ENCODE measurements at regions not wholly inside any gene's neighbourhood (a gene's known extent, or its start where the extent isn't known, plus 50 kb on each side); places are given as distances from the start of the nearest gene placed in this dataset.
"Not testable (repeated sequence)": the region's sequence is repeated elsewhere in the genome, so short reads cannot be mapped to it uniquely, and the experiment has no call there.

GRCh38 chr11:71165771-71166170 lies 86.6 kb downstream of the SHANK2 start:
- ATAC-seq, result no peak
- DNase-seq (ENCODE audit: low spot score in 2 of 2), result peak in 1 of 2 donors; percentile 35
- no peaks in the 10 kb centered on the region for H3K9me3 Mint-ChIP-seq
- H3K36me3 Mint-ChIP-seq, result no peaks in the 10 kb centered on the region
- no peak overlapping the region for H3K27ac Mint-ChIP-seq

DNA sequence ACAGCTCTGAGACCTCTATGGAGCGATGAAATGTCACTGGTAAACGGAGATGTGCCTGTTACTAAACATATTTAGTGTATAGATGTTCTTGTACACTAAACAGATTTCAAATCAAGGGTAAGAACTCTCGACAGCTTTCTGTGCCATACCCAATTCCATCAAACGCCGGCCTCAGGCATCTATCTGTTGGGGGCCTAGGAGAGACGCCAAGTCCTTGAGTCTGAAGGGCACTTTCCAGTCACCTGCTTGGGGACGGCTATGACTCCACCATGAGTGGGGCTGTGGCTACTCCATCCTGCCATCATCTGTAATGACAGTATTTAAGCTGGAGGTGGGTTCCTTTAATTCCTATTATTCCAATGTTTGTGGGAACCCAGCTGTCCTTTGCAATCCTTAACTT lies 87.8 kb downstream of the SHANK2 start:
- Mint-ChIP-seq H3K9me3 (no peaks in the 10 kb centered on the region), H3K27ac (no peak overlapping the region), H3K36me3 (no peaks in the 10 kb centered on the region)
- peak in 1 of 2 donors; percentile 11 for DNase-seq (ENCODE audit: low spot score in 2 of 2)
- ATAC-seq, result no peak

DNA sequence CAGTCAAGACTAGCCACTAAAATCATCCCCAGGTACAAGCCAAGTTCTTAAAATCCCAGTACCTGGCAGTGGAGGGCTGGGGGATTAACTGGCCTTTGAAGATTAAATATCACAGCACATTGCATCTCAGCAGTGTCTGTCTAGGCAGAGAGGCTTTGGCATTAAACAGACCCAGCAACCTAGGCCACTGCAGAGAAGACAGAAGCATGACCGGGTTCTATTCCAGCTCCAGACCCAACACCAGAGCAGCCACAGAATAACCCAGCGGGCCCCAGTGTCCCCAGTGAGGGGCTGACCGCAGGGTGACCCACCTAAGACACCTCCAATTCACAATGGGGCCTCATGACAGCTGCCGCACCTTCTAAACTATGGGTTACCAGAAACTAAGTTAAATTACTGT lies 88.2 kb downstream of the SHANK2 start:
- ATAC-seq (no peak), DNase-seq (ENCODE audit: low spot score in 2 of 2) (peak in 1 of 2 donors; percentile 14)
- Mint-ChIP-seq H3K27ac (no peak overlapping the region), H3K9me3 (no peaks in the 10 kb centered on the region), H3K36me3 (no peaks in the 10 kb centered on the region)

- no peaks in the 10 kb centered on the region for H3K36me3 Mint-ChIP-seq
- no peak overlapping the region for H3K27ac Mint-ChIP-seq
- ATAC-seq (no peak), DNase-seq (ENCODE audit: low spot score in 2 of 2) (peak in 1 of 2 donors; percentile 9)
- no peaks in the 10 kb centered on the region for H3K9me3 Mint-ChIP-seq
These were observed 89.0 kb downstream of the SHANK2 start for GRCh38 chr11:71163371-71163770.

GRCh38 chr11:71158936-71159335 lies 93.4 kb downstream of the SHANK2 start:
- Mint-ChIP-seq H3K27ac (no peak overlapping the region), H3K36me3 (no peaks in the 10 kb centered on the region), H3K9me3 (no peaks in the 10 kb centered on the region)
- DNase-seq (ENCODE audit: low spot score in 2 of 2), result no peak
- no peak for ATAC-seq

GRCh38 chr11:71157676-71158075 lies 94.7 kb downstream of the SHANK2 start:
- not testable (repeated sequence) for ATAC-seq, H3K36me3 Mint-ChIP-seq, H3K27ac Mint-ChIP-seq

GRCh38 chr11:71156301-71156700 lies 96.1 kb downstream of the SHANK2 start:
- no peak for DNase-seq (ENCODE audit: low spot score in 2 of 2)
- Mint-ChIP-seq H3K27ac (no peak overlapping the region), H3K36me3 (peaks cover 0 to 4% of the 10 kb centered on the region in 2 donors), H3K9me3 (no peaks in the 10 kb centered on the region)
- no peak for ATAC-seq

More at GRCh38 chr11:71157676-71158075, 94.7 kb downstream of the SHANK2 start:
- DNase-seq (ENCODE audit: low spot score in 2 of 2), result peak in 1 of 2 donors; percentile 23
- not testable (repeated sequence) for H3K9me3 Mint-ChIP-seq

GRCh38 chr11:71155846-71156245 lies 96.5 kb downstream of the SHANK2 start:
- ATAC-seq (no peak), DNase-seq (ENCODE audit: low spot score in 2 of 2) (peak in 1 of 2 donors; percentile 44)
- H3K9me3 Mint-ChIP-seq, result no peaks in the 10 kb centered on the region
- H3K27ac Mint-ChIP-seq, result no peak overlapping the region
- H3K36me3 Mint-ChIP-seq, result peaks cover 0 to 6% of the 10 kb centered on the region in 2 donors

DNA sequence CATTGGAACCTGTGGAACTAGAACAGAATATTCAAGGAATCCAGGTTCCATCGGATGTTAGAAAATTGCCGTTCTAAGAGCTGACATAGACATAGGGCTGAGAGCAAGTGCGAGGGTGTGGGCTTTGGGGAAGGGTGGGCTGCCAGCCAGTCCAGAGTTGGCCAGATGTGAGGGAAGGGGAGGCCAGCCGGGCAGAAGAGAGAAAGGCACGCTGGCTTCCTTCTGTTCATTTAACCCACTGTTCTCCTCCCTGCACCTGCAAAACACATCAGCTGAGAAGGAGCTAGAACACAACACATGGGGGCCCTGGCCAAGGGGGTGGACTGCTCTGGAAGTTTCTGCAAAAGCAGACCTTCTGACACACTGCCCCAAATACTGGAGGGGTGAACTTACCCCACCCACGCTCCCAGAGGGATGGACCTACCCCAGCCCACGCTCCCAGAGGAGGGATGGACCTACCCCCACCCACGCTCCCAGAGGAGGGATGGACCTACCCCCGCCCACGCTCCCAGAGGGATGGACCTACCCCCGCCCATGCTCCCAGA lies 98.0 kb downstream of the SHANK2 start:
- Mint-ChIP-seq H3K36me3 (peaks cover 0 to 6% of the 10 kb centered on the region in 2 donors), H3K9me3 (peaks cover 0 to 4% of the 10 kb centered on the region in 2 donors), H3K27ac (no peak overlapping the region)
- DNase-seq (ENCODE audit: low spot score in 2 of 2) (peak in 1 of 2 donors; percentile 23), ATAC-seq (no peak)

GRCh38 chr11:71153005-71153390 lies 99.4 kb downstream of the SHANK2 start:
- Mint-ChIP-seq H3K36me3 (peaks cover 0 to 6% of the 10 kb centered on the region in 2 donors), H3K9me3 (peaks cover 0 to 6% of the 10 kb centered on the region in 2 donors), H3K27ac (no peak overlapping the region)
- ATAC-seq, result no peak
- no peak for DNase-seq (ENCODE audit: low spot score in 2 of 2)

DNA sequence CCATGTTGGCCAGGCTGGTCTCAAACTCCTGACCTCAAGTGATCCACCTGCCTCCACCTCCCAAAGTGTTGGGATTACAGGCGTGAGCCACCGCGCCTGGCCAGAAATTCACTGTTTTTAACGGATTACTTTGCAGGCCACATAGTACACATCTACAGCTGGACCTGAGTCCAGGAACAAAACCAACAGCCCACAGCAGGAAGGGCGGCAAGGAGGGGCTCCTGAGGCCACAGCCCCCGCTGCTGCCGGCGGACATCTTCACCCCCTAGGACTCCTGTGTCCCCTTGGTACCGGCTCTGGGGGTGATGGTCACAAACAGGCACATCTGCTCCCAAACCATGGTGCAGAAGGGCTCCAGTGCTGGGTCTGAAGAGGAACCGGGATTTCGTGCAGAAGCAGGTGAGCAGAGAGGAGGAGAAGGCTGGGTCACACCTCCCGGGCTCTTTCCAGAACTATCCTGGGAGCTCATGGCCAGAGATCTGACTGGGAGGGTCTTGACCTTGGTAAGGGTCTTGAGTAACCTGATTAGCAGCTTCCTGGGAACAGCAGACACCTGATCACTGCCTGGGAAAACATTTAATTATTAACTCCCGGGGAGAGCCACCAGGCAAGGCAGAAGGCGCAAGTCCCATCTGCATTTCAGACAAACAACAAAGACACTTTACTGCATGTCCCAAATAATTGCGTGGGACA lies 99.9 kb downstream of the SHANK2 start:
- not testable (repeated sequence) for DNase-seq (ENCODE audit: low spot score in 2 of 2); H3K27ac Mint-ChIP-seq; ATAC-seq; H3K9me3 Mint-ChIP-seq; H3K36me3 Mint-ChIP-seq

- DNase-seq (ENCODE audit: low spot score in 2 of 2) (no peak), ATAC-seq (no peak)
- peaks cover 0 to 6% of the 10 kb centered on the region in 2 donors for H3K9me3 Mint-ChIP-seq
- H3K36me3 Mint-ChIP-seq, result peaks cover 0 to 6% of the 10 kb centered on the region in 2 donors
- H3K27ac Mint-ChIP-seq, result no peak overlapping the region
These were observed 100.8 kb downstream of the SHANK2 start for GRCh38 chr11:71151561-71151960.

DNA sequence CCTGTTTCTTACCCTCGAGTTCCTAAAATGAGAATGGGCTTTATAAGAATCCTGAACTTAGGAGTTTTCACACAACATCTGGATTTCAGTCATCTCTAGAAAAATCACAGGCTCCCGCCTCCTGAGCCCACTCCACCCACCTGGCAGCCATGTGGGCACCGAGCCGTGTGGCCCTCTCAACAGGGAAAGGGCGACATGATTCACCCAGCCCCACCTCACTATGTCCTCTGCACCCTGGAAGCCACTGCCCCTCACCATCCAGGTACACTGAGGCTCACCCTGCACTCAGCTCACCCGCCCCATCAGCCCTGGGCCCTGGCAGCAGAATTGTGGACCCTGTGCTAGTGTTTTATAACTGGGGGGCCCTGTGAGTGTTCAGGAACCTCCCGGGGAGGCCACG lies 101.5 kb downstream of the SHANK2 start:
- ATAC-seq, result no peak
- H3K36me3 Mint-ChIP-seq, result peaks cover 0 to 6% of the 10 kb centered on the region in 2 donors

DNA sequence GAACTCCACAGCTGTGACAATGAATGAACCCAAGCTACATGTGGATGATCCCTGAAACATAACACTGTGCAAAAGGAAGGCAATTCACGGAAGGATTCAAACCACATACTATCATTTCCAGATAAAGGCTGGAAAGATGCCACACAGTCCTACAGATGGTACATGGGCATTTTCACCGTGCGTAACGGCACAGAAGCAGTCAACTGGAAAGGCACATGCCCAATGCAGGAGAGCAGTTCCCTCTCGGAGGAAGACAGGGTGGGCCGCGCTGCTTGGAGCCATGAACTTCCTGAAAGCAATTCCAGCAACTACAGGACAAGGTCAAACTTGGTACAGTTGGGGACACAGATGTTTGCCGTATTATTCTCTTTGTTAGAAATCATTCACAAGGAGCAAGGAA lies 103.7 kb downstream of the SHANK2 start:
- ATAC-seq (no peak), DNase-seq (ENCODE audit: low spot score in 2 of 2) (no peak)
- H3K36me3 Mint-ChIP-seq, result peaks cover 0 to 6% of the 10 kb centered on the region in 2 donors
- H3K27ac Mint-ChIP-seq, result no peak overlapping the region
- peaks cover 0 to 6% of the 10 kb centered on the region in 2 donors for H3K9me3 Mint-ChIP-seq

More for the DNA sequence above, 101.5 kb downstream of the SHANK2 start:
- DNase-seq (ENCODE audit: low spot score in 2 of 2), result no peak
- Mint-ChIP-seq H3K27ac (no peak overlapping the region), H3K9me3 (peaks cover 0 to 6% of the 10 kb centered on the region in 2 donors)

GRCh38 chr11:71147331-71147730 lies 105.0 kb downstream of the SHANK2 start:
- ATAC-seq (no peak), DNase-seq (ENCODE audit: low spot score in 2 of 2) (no peak)
- peaks cover 0 to 6% of the 10 kb centered on the region in 2 donors for H3K9me3 Mint-ChIP-seq
- peaks cover 0 to 6% of the 10 kb centered on the region in 2 donors for H3K36me3 Mint-ChIP-seq
- H3K27ac Mint-ChIP-seq, result no peak overlapping the region

GRCh38 chr11:71146846-71147245 lies 105.5 kb downstream of the SHANK2 start:
- no peak for DNase-seq (ENCODE audit: low spot score in 2 of 2)
- Mint-ChIP-seq H3K27ac (no peak overlapping the region), H3K9me3 (peaks cover 0 to 6% of the 10 kb centered on the region in 2 donors), H3K36me3 (peaks cover 0 to 6% of the 10 kb centered on the region in 2 donors)
- ATAC-seq, result no peak

DNA sequence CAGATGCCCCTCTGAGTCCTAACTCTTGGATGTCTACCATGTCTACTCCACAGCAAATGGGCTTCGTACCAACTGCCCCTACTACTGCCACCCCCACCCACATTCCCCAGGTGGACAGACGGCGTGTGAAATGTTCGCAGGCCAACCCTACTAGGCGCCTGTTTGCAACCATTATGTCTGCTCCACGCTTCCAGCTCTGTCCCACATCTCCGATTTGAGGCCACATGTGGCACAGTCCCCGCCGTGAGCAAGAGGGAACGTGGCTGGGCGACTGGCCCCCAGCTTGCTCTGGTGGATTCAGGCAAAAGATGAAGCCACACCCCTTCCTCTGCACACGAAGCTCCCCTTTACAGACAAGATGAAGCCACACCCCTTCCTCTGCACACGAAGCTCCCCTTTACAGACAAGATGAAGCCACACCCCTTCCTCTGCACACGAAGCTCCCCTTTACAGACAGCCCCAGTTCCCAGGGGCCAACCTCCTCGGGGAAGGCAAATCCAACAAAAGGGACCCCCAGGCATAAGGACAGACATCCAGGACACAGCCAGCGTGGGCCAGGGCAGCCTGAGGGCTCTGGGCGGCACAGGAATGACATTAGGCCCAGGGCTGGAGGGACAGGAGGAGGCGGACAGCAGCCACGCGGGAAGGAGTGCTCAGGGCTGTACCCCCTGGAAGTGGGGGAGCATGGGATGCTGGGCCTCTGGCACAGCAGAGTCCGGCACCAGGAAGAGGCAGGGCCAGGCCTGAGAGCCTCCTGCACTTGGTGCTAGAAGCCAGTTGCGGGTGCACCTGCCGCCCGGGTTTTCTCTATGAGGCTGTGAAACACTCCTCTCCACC lies 106.2 kb downstream of the SHANK2 start:
- H3K9me3 Mint-ChIP-seq, result peaks cover 0 to 6% of the 10 kb centered on the region in 2 donors
- DNase-seq (ENCODE audit: low spot score in 2 of 2) (no peak), ATAC-seq (no peak)
- peaks cover 0 to 1% of the 10 kb centered on the region in 2 donors for H3K36me3 Mint-ChIP-seq
- H3K27ac Mint-ChIP-seq, result no peak overlapping the region
